HUES64 (cell line): ENCODE measurements at regions not wholly inside any gene's neighbourhood (a gene's known extent, or its start where the extent isn't known, plus 50 kb on each side); places are given as distances from the start of the nearest gene placed in this dataset.

Experiments
- H3K27ac ChIP-seq: 2 replicates; pipeline ENCODE4 v1.7.0; 2013; ENCODE audit warnings: low read depth, low read length, inconsistent platforms
- H3K27me3 ChIP-seq: 2 replicates; pipeline ENCODE4 v1.6.1; 2013; ENCODE audit warnings: mild to moderate bottlenecking, low read length; ENCODE audit not compliant: insufficient read depth
- H3K36me3 ChIP-seq: 2 replicates; pipeline ENCODE4 v1.6.1; 2013; ENCODE audit warnings: mild to moderate bottlenecking, low read length; ENCODE audit not compliant: insufficient read depth
- H3K4me1 ChIP-seq: 2 replicates; pipeline ENCODE4 v1.6.1; 2013; ENCODE audit warnings: mild to moderate bottlenecking, low read length, moderate library complexity; ENCODE audit not compliant: insufficient read depth
- H3K4me3 ChIP-seq: 2 replicates; pipeline ENCODE4 v1.5.1; 2013; ENCODE audit warnings: mild to moderate bottlenecking, low read length, moderate library complexity
- H3K9ac ChIP-seq: 2 replicates; pipeline ENCODE4 v1.6.1; 2013; ENCODE audit warnings: mild to moderate bottlenecking, low read depth, low read length
- H3K9me3 ChIP-seq: 2 replicates; pipeline ENCODE4 v1.6.1; 2013; ENCODE audit warnings: low read depth, low read length; ENCODE audit not compliant: insufficient read depth
- WGBS: fragments of 150-250, 120-280 bp; methylation state at CpG from one replicate; pipeline ENCODE4 v1.1.7; 2013; ENCODE audit warnings: missing lambda C conversion rate; 5-methylcytosine and 5-hydroxymethylcytosine counted together

GRCh38 chr5:171672556-171672955, 113.1 kb upstream of the SMIM23 start:
- no peaks in the 10 kb centered on the region for H3K9me3 ChIP-seq
- H3K9ac ChIP-seq: no peak overlapping the region
- H3K4me3 ChIP-seq: no peak overlapping the region
- no peak overlapping the region for H3K27ac ChIP-seq
- WGBS: 91% methylated on average over 5 of the region's 6 CpGs
- H3K27me3 ChIP-seq: no peaks in the 10 kb centered on the region
- no peaks in the 10 kb centered on the region for H3K36me3 ChIP-seq
- H3K4me1 ChIP-seq: peaks cover 14% of the 10 kb centered on the region

GRCh38 chr5:171673328-171673727, 112.3 kb upstream of the SMIM23 start:
- Histone ChIP-seq H3K9me3 (no peaks in the 10 kb centered on the region), H3K4me3 (no peak overlapping the region), H3K27me3 (no peaks in the 10 kb centered on the region), H3K4me1 (peaks cover 8% of the 10 kb centered on the region), H3K36me3 (no peaks in the 10 kb centered on the region), H3K9ac (no peak overlapping the region), H3K27ac (no peak overlapping the region)
- WGBS: 80% methylated on average over 1 of the region's 1 CpG

GRCh38 chr5:171673840-171674239, 111.8 kb upstream of the SMIM23 start:
- Histone ChIP-seq H3K9me3 (no peaks in the 10 kb centered on the region), H3K27me3 (no peaks in the 10 kb centered on the region), H3K4me3 (no peak overlapping the region), H3K27ac (no peak overlapping the region), H3K9ac (no peak overlapping the region), H3K4me1 (peaks cover 2% of the 10 kb centered on the region; the same call in 1 of the 2 replicates), H3K36me3 (no peaks in the 10 kb centered on the region)

DNA sequence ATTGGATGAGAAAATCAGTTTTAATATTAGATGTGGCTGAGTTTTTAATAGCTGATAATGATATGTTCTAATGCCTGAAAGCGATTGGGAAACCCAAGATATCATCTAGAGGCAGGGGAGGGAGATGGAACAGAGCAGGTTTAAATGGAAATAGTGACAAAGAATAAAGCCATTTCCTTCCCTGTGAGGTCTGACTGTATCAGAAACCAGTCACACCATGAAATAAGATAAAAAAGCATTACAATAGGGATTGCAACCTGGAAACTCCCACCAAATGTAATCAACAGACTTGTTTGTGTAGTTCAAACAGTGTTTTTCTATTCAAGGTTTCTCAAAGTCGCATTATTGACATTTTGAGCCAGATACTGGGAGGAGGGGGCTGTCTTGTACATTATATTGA, 110.1 kb upstream of the SMIM23 start:
- Histone ChIP-seq H3K36me3 (no peaks in the 10 kb centered on the region), H3K27ac (no peak overlapping the region), H3K9me3 (no peaks in the 10 kb centered on the region), H3K4me1 (peaks cover 4% of the 10 kb centered on the region; the same call in 1 of the 2 replicates), H3K4me3 (no peak overlapping the region), H3K27me3 (no peaks in the 10 kb centered on the region), H3K9ac (no peak overlapping the region)
- 86% methylated on average over 2 of the region's 2 CpGs for WGBS

DNA sequence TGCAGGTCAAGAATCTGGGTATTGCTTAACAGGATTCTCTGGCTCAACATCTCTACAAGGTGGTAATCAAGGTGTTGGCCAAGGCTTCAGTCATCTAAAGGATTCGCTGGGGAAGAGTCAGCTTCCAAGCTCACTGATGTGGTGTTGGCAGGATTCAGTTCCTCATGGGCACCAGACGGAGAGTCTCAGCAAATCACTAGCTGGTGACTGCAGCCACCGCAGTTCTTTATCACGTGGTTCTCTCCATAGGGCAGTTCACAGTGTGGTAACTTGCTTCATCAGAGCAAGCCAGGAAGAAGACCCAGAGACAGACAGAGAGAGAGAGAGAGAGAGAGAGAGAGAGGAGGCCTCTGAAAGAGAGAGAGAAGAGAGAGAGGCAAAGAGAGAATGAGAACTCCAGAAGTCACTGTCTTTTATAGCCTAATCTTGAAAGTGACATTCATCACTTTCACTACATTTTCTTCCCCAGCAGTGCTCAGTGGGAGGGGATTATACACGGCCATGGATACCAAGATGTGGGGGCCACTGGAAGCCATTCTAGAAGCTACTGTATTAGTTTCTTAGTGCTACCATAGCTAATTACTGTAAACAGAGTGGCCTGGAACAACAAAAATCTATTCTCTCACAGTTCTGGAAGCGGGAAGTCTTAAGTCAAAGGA, 109.2 kb upstream of the SMIM23 start:
- no peaks in the 10 kb centered on the region for H3K27me3 ChIP-seq
- 88% methylated on average over 6 of the region's 6 CpGs for WGBS

GRCh38 chr5:171678646-171679045, 107.0 kb upstream of the SMIM23 start:
- no peak overlapping the region for H3K4me3 ChIP-seq
- no peaks in the 10 kb centered on the region for H3K27me3 ChIP-seq

More for the DNA sequence above, 109.2 kb upstream of the SMIM23 start:
- Histone ChIP-seq H3K9me3 (no peaks in the 10 kb centered on the region), H3K4me3 (no peak overlapping the region), H3K4me1 (peaks cover 4% of the 10 kb centered on the region; the same call in 1 of the 2 replicates), H3K36me3 (no peaks in the 10 kb centered on the region), H3K9ac (no peak overlapping the region), H3K27ac (no peak overlapping the region)

DNA sequence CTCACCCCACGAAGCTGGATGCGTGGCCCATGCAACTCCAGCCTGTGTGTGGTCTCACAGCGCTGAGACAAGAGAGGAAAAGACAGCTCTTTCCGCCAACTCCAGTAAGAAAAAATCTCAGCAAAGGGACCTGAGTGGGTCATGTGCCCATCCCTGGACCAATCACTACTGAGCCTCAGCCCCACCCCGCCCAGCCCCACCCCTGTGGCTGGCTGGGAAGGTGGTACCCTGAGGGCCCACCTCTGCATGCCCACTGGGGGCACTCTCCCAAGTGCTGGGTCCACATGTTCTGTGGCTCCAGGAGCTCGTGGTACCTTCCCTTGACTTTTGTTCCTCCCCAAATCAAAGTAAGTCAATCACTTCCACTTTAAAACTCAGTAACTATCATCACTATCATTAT, 105.1 kb upstream of the SMIM23 start:
- Histone ChIP-seq H3K27me3 (no peaks in the 10 kb centered on the region), H3K9ac (no peak overlapping the region), H3K4me3 (no peak overlapping the region), H3K9me3 (no peaks in the 10 kb centered on the region), H3K36me3 (no peaks in the 10 kb centered on the region), H3K27ac (no peak overlapping the region), H3K4me1 (peaks cover 10% of the 10 kb centered on the region)
- WGBS: 94% methylated on average over 6 of the region's 6 CpGs

More at GRCh38 chr5:171678646-171679045, 107.0 kb upstream of the SMIM23 start:
- Histone ChIP-seq H3K4me1 (peaks cover 4% of the 10 kb centered on the region), H3K27ac (no peak overlapping the region), H3K9me3 (no peaks in the 10 kb centered on the region), H3K36me3 (no peaks in the 10 kb centered on the region), H3K9ac (no peak overlapping the region)
- WGBS: 90% methylated on average over 1 of the region's 1 CpG

- Histone ChIP-seq H3K9ac (no peak overlapping the region), H3K9me3 (no peaks in the 10 kb centered on the region), H3K4me3 (no peak overlapping the region), H3K27me3 (no peaks in the 10 kb centered on the region), H3K27ac (no peak overlapping the region), H3K4me1 (peaks cover 10% of the 10 kb centered on the region), H3K36me3 (no peaks in the 10 kb centered on the region)
- 91% methylated on average over 4 of the region's 4 CpGs for WGBS
Measured at GRCh38 chr5:171681061-171681460, 104.6 kb upstream of the SMIM23 start.

GRCh38 chr5:171681677-171682076, 103.9 kb upstream of the SMIM23 start:
- Histone ChIP-seq H3K4me3 (no peak overlapping the region), H3K27ac (no peak overlapping the region), H3K9me3 (no peaks in the 10 kb centered on the region), H3K36me3 (no peaks in the 10 kb centered on the region), H3K4me1 (peaks cover 10% of the 10 kb centered on the region), H3K27me3 (no peaks in the 10 kb centered on the region), H3K9ac (no peak overlapping the region)
- 86% methylated on average over 6 of the region's 6 CpGs for WGBS

- peaks cover 10% of the 10 kb centered on the region for H3K4me1 ChIP-seq
- no peak overlapping the region for H3K27ac ChIP-seq
- no peak overlapping the region for H3K4me3 ChIP-seq
- no peaks in the 10 kb centered on the region for H3K9me3 ChIP-seq
- H3K36me3 ChIP-seq: no peaks in the 10 kb centered on the region
- WGBS: 91% methylated on average over 9 of the region's 9 CpGs
- no peak overlapping the region for H3K9ac ChIP-seq
- no peaks in the 10 kb centered on the region for H3K27me3 ChIP-seq
Measured at GRCh38 chr5:171682801-171683200, 102.8 kb upstream of the SMIM23 start.

DNA sequence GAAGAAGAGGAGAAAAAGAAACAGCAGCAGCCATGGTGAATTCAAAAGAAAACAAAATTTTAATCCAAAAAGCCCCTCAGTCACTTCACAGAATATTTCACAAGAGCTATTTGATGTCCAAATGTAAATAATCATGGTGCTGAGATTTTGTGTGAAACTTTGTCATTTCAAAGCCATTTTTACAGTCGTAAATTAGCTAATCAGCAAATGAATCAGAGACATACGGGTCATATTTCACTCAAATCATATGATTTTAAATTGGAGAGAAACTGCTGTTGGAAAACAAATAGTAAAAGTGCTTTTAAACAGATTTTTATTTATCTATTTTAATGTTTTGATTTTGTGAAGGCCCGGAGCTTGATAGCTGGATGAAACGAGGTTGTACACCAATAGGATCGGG, 101.4 kb upstream of the SMIM23 start:
- Histone ChIP-seq H3K9ac (no peak overlapping the region), H3K36me3 (no peaks in the 10 kb centered on the region), H3K4me1 (peaks cover 10% of the 10 kb centered on the region), H3K9me3 (no peaks in the 10 kb centered on the region), H3K27me3 (no peaks in the 10 kb centered on the region), H3K27ac (no peak overlapping the region), H3K4me3 (no peak overlapping the region)
- WGBS: 74% methylated on average over 5 of the region's 5 CpGs
